AG04450 (cell line): ENCODE measurements at regions not wholly inside any gene's neighbourhood (a gene's known extent, or its start where the extent isn't known, plus 50 kb on each side); places are given as distances from the start of the nearest gene placed in this dataset.
"Not testable (repeated sequence)": the region's sequence is repeated elsewhere in the genome, so short reads cannot be mapped to it uniquely, and the experiment has no call there.

Experiments
- CTCF ChIA-PET: fragments of 300-600, 350-600 bp; formaldehyde crosslinking; extraction: SDS; loops from one replicate; lab custom pipeline; 2022; ENCODE audit warnings: antibody characterized with exemption, inconsistent platforms; lab: Charles Lee
- POLR2A ChIA-PET: fragments of 350-600 bp; formaldehyde crosslinking; extraction: SDS; loops from one replicate; lab custom pipeline; 2021; ENCODE audit warnings: antibody characterized with exemption, inconsistent platforms; lab: Yijun Ruan, JAX
- DNase-seq: peaks from one replicate; pipeline ENCODE4 v3.0.0-alpha.2; 2011; ENCODE audit warnings: low read depth, low spot score
- H3K27ac ChIP-seq: one replicate; pipeline ENCODE4 v1.5.1; 2012; ENCODE audit warnings: low read depth, low read length, control low read depth
- H3K27me3 ChIP-seq: one replicate; pipeline ENCODE4 v1.6.0; 2012; ENCODE audit warnings: low read length; ENCODE audit not compliant: control insufficient read depth, insufficient read depth
- H3K4me3 ChIP-seq: 2 replicates; pipeline ENCODE4 v1.5.1; 2011; ENCODE audit warnings: mild to moderate bottlenecking, low read depth, low read length, control low read depth
- H3K9me3 ChIP-seq: 2 replicates; pipeline ENCODE4 v1.5.1; 2012; ENCODE audit warnings: low read length; ENCODE audit not compliant: control insufficient read depth, insufficient read depth
- CTCF ChIP-seq: IDR thresholded peaks from 2 replicates; pipeline ENCODE4 v1.5.1; 2011; ENCODE audit warnings: low read depth, low read length, control low read depth, inconsistent platforms

- H3K4me3 ChIP-seq: no peak overlapping the region
- DNase-seq: no peak
- no peak for TF ChIP-seq CTCF
- CTCF ChIA-PET: interaction anchor here (0.8 to 3.4 kb wide), 4 partner anchors 10 to 386 kb away, joined by 3 to 17 read pairs (median 6); no protein-coding TSS in a partner anchor
- peaks cover 5% of the 10 kb centered on the region for H3K27me3 ChIP-seq
- POLR2A ChIA-PET: interaction anchor here (0.5 to 0.9 kb wide), 2 partner anchors 384 to 388 kb away, joined by 4 to 9 read pairs; no protein-coding TSS in a partner anchor
- peak overlapping the region; percentile 41 for H3K27ac ChIP-seq
- no peaks in the 10 kb centered on the region for H3K9me3 ChIP-seq
These were observed 173.1 kb downstream of the LACC1 start for GRCh38 chr13:44052780-44053184.

GRCh38 chr13:44053208-44053607 is 173.5 kb downstream of the LACC1 start:
- H3K9me3 ChIP-seq: no peaks in the 10 kb centered on the region
- peak overlapping the region; percentile 41 for H3K27ac ChIP-seq
- ChIA-PET CTCF (interaction anchor here (3.4 kb wide), 1 partner anchor 145 kb away, joined by 17 read pairs; no protein-coding TSS in a partner anchor), POLR2A (interaction anchor here (0.5 to 0.9 kb wide), 2 partner anchors 383 to 387 kb away, joined by 4 to 9 read pairs; no protein-coding TSS in a partner anchor)
- H3K4me3 ChIP-seq: no peak overlapping the region
- peaks cover under 1% of the 10 kb centered on the region for H3K27me3 ChIP-seq
- 0 out of 2 replicates have a peak, but pooled peaks have one; percentile 30 for TF ChIP-seq CTCF
- no peak for DNase-seq

GRCh38 chr13:44054525-44054924 is 174.8 kb downstream of the LACC1 start:
- no peak for TF ChIP-seq CTCF
- no peaks in the 10 kb centered on the region for H3K9me3 ChIP-seq
- H3K27ac ChIP-seq: no peak overlapping the region
- no peaks in the 10 kb centered on the region for H3K27me3 ChIP-seq
- no peak overlapping the region for H3K4me3 ChIP-seq
- CTCF ChIA-PET: no interaction called here
- POLR2A ChIA-PET: no interaction called here
- no peak for DNase-seq

- DNase-seq, H3K9me3 ChIP-seq, CTCF ChIA-PET, POLR2A ChIA-PET, H3K27me3 ChIP-seq, H3K27ac ChIP-seq, H3K4me3 ChIP-seq: not testable (repeated sequence)
These were observed 176.0 kb downstream of the LACC1 start for GRCh38 chr13:44055681-44056080.

GRCh38 chr13:44058067-44058466 is 178.4 kb downstream of the LACC1 start:
- H3K4me3 ChIP-seq: no peak overlapping the region
- CTCF ChIA-PET: no interaction called here

More at GRCh38 chr13:44058067-44058466, 178.4 kb downstream of the LACC1 start:
- Histone ChIP-seq H3K27ac (no peak overlapping the region), H3K27me3 (no peaks in the 10 kb centered on the region), H3K9me3 (no peaks in the 10 kb centered on the region)
- DNase-seq: no peak
- POLR2A ChIA-PET: no interaction called here
- no peak for TF ChIP-seq CTCF
